ENCODE measurements at regions not wholly inside any gene's neighbourhood (a gene's known extent, or its start where the extent isn't known, plus 50 kb on each side); places are given as distances from the start of the nearest gene placed in this dataset.

GRCh38 chr2:16119741-16120140 lies 179.4 kb downstream of the MYCN start:
- no peak overlapping the region for H3K27ac Mint-ChIP-seq (ENCODE audit: unreplicated experiment)
- no peak overlapping the region for H3K4me3 Mint-ChIP-seq (ENCODE audit: unreplicated experiment)
- H3K27me3 Mint-ChIP-seq (ENCODE audit: unreplicated experiment): no peaks in the 10 kb centered on the region

GRCh38 chr2:16118611-16119590 lies 178.6 kb downstream of the MYCN start:
- Mint-ChIP-seq H3K9me3 (ENCODE audit: unreplicated experiment) (peaks cover 15% of the 10 kb centered on the region), H3K27me3 (ENCODE audit: unreplicated experiment) (no peaks in the 10 kb centered on the region), H3K4me3 (ENCODE audit: unreplicated experiment) (no peak overlapping the region), H3K36me3 (ENCODE audit: unreplicated experiment) (no peaks in the 10 kb centered on the region), H3K4me1 (ENCODE audit: unreplicated experiment) (no peaks in the 10 kb centered on the region), H3K27ac (ENCODE audit: unreplicated experiment) (no peak overlapping the region)
- DNase-seq (ENCODE audit: extremely low spot score, unreplicated experiment): no peak
- TF ChIP-seq, protein P1, sequence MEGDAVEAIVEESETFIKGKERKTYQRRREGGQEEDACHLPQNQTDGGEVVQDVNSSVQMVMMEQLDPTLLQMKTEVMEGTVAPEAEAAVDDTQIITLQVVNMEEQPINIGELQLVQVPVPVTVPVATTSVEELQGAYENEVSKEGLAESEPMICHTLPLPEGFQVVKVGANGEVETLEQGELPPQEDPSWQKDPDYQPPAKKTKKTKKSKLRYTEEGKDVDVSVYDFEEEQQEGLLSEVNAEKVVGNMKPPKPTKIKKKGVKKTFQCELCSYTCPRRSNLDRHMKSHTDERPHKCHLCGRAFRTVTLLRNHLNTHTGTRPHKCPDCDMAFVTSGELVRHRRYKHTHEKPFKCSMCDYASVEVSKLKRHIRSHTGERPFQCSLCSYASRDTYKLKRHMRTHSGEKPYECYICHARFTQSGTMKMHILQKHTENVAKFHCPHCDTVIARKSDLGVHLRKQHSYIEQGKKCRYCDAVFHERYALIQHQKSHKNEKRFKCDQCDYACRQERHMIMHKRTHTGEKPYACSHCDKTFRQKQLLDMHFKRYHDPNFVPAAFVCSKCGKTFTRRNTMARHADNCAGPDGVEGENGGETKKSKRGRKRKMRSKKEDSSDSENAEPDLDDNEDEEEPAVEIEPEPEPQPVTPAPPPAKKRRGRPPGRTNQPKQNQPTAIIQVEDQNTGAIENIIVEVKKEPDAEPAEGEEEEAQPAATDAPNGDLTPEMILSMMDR (IDR thresholded peaks at IDR 0.05): no peak

More at GRCh38 chr2:16119741-16120140, 179.4 kb downstream of the MYCN start:
- DNase-seq (ENCODE audit: extremely low spot score, unreplicated experiment): no peak
- no peaks in the 10 kb centered on the region for H3K4me1 Mint-ChIP-seq (ENCODE audit: unreplicated experiment)
- H3K9me3 Mint-ChIP-seq (ENCODE audit: unreplicated experiment): peaks cover 15% of the 10 kb centered on the region
- TF ChIP-seq, protein P1 (IDR thresholded peaks at IDR 0.05): no peak
- no peaks in the 10 kb centered on the region for H3K36me3 Mint-ChIP-seq (ENCODE audit: unreplicated experiment)

DNA sequence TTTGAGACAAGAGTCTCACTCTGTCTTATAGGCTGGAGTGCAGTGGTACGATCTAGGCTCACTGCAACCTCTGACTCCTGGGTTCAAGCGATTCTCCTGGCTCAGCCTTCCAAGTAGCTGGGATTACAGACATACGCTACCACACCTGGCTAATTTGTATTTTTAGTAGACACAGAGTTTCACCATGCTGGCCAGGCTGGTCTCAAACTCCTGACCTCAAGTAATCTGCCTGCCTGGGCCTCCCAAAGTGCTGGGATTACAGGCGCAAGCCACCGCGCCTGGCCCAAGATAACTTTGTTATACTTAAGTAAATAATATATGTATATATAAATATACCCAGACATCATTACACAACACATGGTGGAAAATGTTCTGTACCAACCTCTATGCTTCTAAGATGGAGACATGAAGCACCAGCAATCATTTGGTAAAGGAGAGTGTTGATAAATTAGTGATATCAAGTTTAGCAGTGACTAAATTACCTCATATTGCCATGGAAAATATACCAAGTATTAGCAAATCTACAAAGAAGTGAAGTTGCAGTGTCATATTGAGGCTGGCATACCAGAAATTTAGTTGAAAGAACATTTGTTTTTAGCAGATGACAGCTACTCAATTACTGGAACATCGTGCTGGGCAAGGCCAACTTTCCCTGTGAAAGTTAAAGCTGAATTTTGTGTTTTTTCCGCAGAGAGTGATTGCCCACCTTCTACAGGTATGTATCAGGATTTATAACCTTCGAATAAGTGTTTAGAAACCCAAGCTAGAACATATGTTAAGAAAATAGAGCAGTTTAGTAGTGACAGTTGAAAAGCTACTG lies 177.7 kb downstream of the MYCN start:
- Mint-ChIP-seq H3K4me3 (ENCODE audit: unreplicated experiment) (no peak overlapping the region), H3K36me3 (ENCODE audit: unreplicated experiment) (no peaks in the 10 kb centered on the region), H3K9me3 (ENCODE audit: unreplicated experiment) (peaks cover 15% of the 10 kb centered on the region), H3K27ac (ENCODE audit: unreplicated experiment) (no peak overlapping the region), H3K27me3 (ENCODE audit: unreplicated experiment) (no peaks in the 10 kb centered on the region), H3K4me1 (ENCODE audit: unreplicated experiment) (no peaks in the 10 kb centered on the region)
- TF ChIP-seq, protein P1 (IDR thresholded peaks at IDR 0.05): no peak
- DNase-seq (ENCODE audit: extremely low spot score, unreplicated experiment): no peak

- H3K36me3 Mint-ChIP-seq (ENCODE audit: unreplicated experiment): no peaks in the 10 kb centered on the region
- TF ChIP-seq, protein P1 (IDR thresholded peaks at IDR 0.05): no peak
- peaks cover 14% of the 10 kb centered on the region for H3K9me3 Mint-ChIP-seq (ENCODE audit: unreplicated experiment)
- H3K4me3 Mint-ChIP-seq (ENCODE audit: unreplicated experiment): no peak overlapping the region
- H3K27ac Mint-ChIP-seq (ENCODE audit: unreplicated experiment): no peak overlapping the region
- DNase-seq (ENCODE audit: extremely low spot score, unreplicated experiment): no peak
- H3K27me3 Mint-ChIP-seq (ENCODE audit: unreplicated experiment): no peaks in the 10 kb centered on the region
- no peaks in the 10 kb centered on the region for H3K4me1 Mint-ChIP-seq (ENCODE audit: unreplicated experiment)
Measured at GRCh38 chr2:16117021-16117700, 176.8 kb downstream of the MYCN start.

Data from osteocyte (in vitro differentiated cells).